Non-pigmented ciliary epithelial cell (primary cell): ENCODE measurements at regions not wholly inside any gene's neighbourhood (a gene's known extent, or its start where the extent isn't known, plus 50 kb on each side); places are given as distances from the start of the nearest gene placed in this dataset.

ENCODE experiments used
- DNase-seq: peaks from one replicate; pipeline ENCODE4 v3.0.0-alpha.2; 2010; ENCODE audit warnings: low read depth

- no peak for DNase-seq
Measured at GRCh38 chr16:72406390-72406789, 234.4 kb upstream of the PMFBP1 start.

GRCh38 chr16:72404299-72404698 lies 232.3 kb upstream of the PMFBP1 start:
- peak; percentile 14 for DNase-seq

- DNase-seq = no peak
Measured at GRCh38 chr16:72401084-72401361, 229.1 kb upstream of the PMFBP1 start.

GRCh38 chr16:72400257-72401083 lies 228.5 kb upstream of the PMFBP1 start:
- peak; percentile 27 for DNase-seq

- no peak for DNase-seq
Measured at GRCh38 chr16:72399811-72400210, 227.9 kb upstream of the PMFBP1 start.

GRCh38 chr16:72397876-72398275 lies 225.9 kb upstream of the PMFBP1 start:
- DNase-seq = no peak

GRCh38 chr16:72394526-72394925 lies 222.6 kb upstream of the PMFBP1 start:
- DNase-seq = no peak

GRCh38 chr16:72389791-72390190 lies 217.8 kb upstream of the PMFBP1 start:
- no peak for DNase-seq

- DNase-seq = no peak
Measured at GRCh38 chr16:72388007-72388406, 216.1 kb upstream of the PMFBP1 start.

- DNase-seq = no peak
Measured at GRCh38 chr16:72384651-72385050, 212.7 kb upstream of the PMFBP1 start.

GRCh38 chr16:72380283-72380682 lies 208.3 kb upstream of the PMFBP1 start:
- no peak for DNase-seq

- DNase-seq = no peak
Measured at GRCh38 chr16:72373201-72373600, 201.2 kb upstream of the PMFBP1 start.

- DNase-seq = no peak
Measured at GRCh38 chr16:72372087-72373045, 200.4 kb upstream of the PMFBP1 start.

- DNase-seq = no peak
Measured at GRCh38 chr16:72371307-72372086, 199.5 kb upstream of the PMFBP1 start.

- DNase-seq = no peak
Measured at GRCh38 chr16:72369274-72369673, 197.3 kb upstream of the PMFBP1 start.

- DNase-seq = no peak
Measured at GRCh38 chr16:72367851-72368250, 195.9 kb upstream of the PMFBP1 start.

- DNase-seq = no peak
Measured at GRCh38 chr16:72362973-72363372, 191.0 kb upstream of the PMFBP1 start.

GRCh38 chr16:72362476-72362875 lies 190.5 kb upstream of the PMFBP1 start:
- DNase-seq = no peak

GRCh38 chr16:72357910-72358309 lies 186.0 kb upstream of the PMFBP1 start:
- no peak for DNase-seq

GRCh38 chr16:72355561-72355960 lies 183.6 kb upstream of the PMFBP1 start:
- DNase-seq = no peak

GRCh38 chr16:72349719-72350118 lies 177.8 kb upstream of the PMFBP1 start:
- DNase-seq = no peak

- no peak for DNase-seq
Measured at GRCh38 chr16:72332926-72333325, 161.0 kb upstream of the PMFBP1 start.
